Neural cell (in vitro differentiated cells): ENCODE measurements at regions not wholly inside any gene's neighbourhood (a gene's known extent, or its start where the extent isn't known, plus 50 kb on each side); places are given as distances from the start of the nearest gene placed in this dataset.

Source experiments
- H2AFZ ChIP-seq: fragments of 200-600, 300-800 bp; sonication (generic), shearing (Covaris generic); 2 replicates; pipeline ENCODE4 v1.6.0; 2014; ENCODE audit warnings: low read depth, mild to moderate bottlenecking, antibody characterized with exemption, low read length, moderate library complexity
- H3F3A ChIP-seq: fragments of 200-600 bp; shearing (Covaris generic); 2 replicates; pipeline ENCODE4 v1.6.1; 2016; ENCODE audit warnings: mild to moderate bottlenecking, moderate library complexity, mixed read lengths, antibody characterized with exemption, low read length; ENCODE audit not compliant: insufficient read depth, poor library complexity, severe bottlenecking
- H3K27ac ChIP-seq: fragments of 200-600, 300-800 bp; sonication (generic), shearing (Covaris generic); 2 replicates; pipeline ENCODE4 v1.5.1; 2014; ENCODE audit warnings: mild to moderate bottlenecking, low read length, moderate library complexity
- H3K27me3 ChIP-seq: fragments of 300-800, 200-600 bp; sonication (generic), shearing (Covaris generic); 2 replicates; pipeline ENCODE4 v1.6.0; 2014; ENCODE audit warnings: mild to moderate bottlenecking, low read depth, low read length, moderate library complexity; ENCODE audit not compliant: insufficient read depth
- H3K36me3 ChIP-seq: fragments of 300-800, 200-600 bp; sonication (generic), shearing (Covaris generic); 2 replicates; pipeline ENCODE4 v1.5.1; 2014; ENCODE audit warnings: mild to moderate bottlenecking, antibody characterized with exemption, low read length, moderate library complexity; ENCODE audit not compliant: insufficient read depth
- H3K4me2 ChIP-seq: fragments of 300-800, 200-600 bp; sonication (generic), shearing (Covaris generic); 2 replicates; pipeline ENCODE4 v1.6.0; 2014; ENCODE audit warnings: mild to moderate bottlenecking, low read length
- H3K4me3 ChIP-seq: fragments of 300-800, 200-600 bp; sonication (generic), shearing (Covaris generic); 2 replicates; pipeline ENCODE4 v1.5.1; 2014; ENCODE audit warnings: mild to moderate bottlenecking, low read length, moderate library complexity
- H3K79me2 ChIP-seq: fragments of 200-600 bp; shearing (Covaris generic); replicated peaks from 2 replicates; pipeline ENCODE4 v1.6.0; 2014; ENCODE audit warnings: mild to moderate bottlenecking, low read length, moderate library complexity; ENCODE audit not compliant: insufficient read depth
- H3K9ac ChIP-seq: fragments of 300-800, 200-600 bp; sonication (generic), shearing (Covaris generic); 2 replicates; pipeline ENCODE4 v1.6.1; 2016; ENCODE audit warnings: mild to moderate bottlenecking, low read length, mixed read lengths
- H3K9me2 ChIP-seq: fragments of 200-600 bp; shearing (Covaris generic); 2 replicates; pipeline ENCODE4 v1.6.1; 2016; ENCODE audit warnings: mild to moderate bottlenecking, low read length, mixed read lengths; ENCODE audit not compliant: insufficient read depth
- H3K9me3 ChIP-seq: fragments of 200-600, 300-800 bp; sonication (generic), shearing (Covaris generic); 2 replicates; pipeline ENCODE4 v1.6.1; 2016; ENCODE audit warnings: mild to moderate bottlenecking, mixed run types, low read length, moderate library complexity, mixed read lengths
- H4K20me1 ChIP-seq: fragments of 200-600 bp; shearing (Covaris generic); 2 replicates; pipeline ENCODE4 v1.6.1; 2016; ENCODE audit warnings: mild to moderate bottlenecking, mixed run types; ENCODE audit not compliant: insufficient read depth
- CTCF ChIP-seq: fragments of 450-650 bp; IDR thresholded peaks from 2 replicates; pipeline ENCODE4 v1.5.1; 2014; ENCODE audit warnings: antibody characterized with exemption, mild to moderate bottlenecking, moderate library complexity; ENCODE audit not compliant: poor library complexity, severe bottlenecking
- EP300 ChIP-seq: fragments of 450-650 bp; conservative IDR thresholded peaks from 2 replicates; pipeline ENCODE4 v1.6.1; 2014; ENCODE audit warnings: antibody characterized with exemption, mild to moderate bottlenecking, moderate library complexity; ENCODE audit not compliant: poor library complexity, severe bottlenecking
- EZH2 ChIP-seq: fragments of 200-600, 300-800 bp; shearing (Covaris generic), sonication (generic); IDR thresholded peaks from 2 replicates; pipeline ENCODE4 v1.6.1; 2014; ENCODE audit warnings: antibody characterized with exemption, low read length, borderline replicate concordance, mild to moderate bottlenecking; ENCODE audit not compliant: insufficient read depth, poor library complexity, severe bottlenecking
- MXI1 ChIP-seq: fragments of 450-650 bp; conservative IDR thresholded peaks from 2 replicates; pipeline ENCODE4 v1.6.1; 2014; ENCODE audit warnings: antibody characterized with exemption, mild to moderate bottlenecking; ENCODE audit not compliant: poor library complexity, severe bottlenecking
- POLR2AphosphoS5 ChIP-seq: IDR thresholded peaks from 2 replicates; pipeline ENCODE4 v1.6.1; 2012
- RAD21 ChIP-seq: fragments of 450-650 bp; conservative IDR thresholded peaks from 2 replicates; pipeline ENCODE4 v1.6.1; 2014; ENCODE audit warnings: antibody characterized with exemption, mild to moderate bottlenecking, moderate library complexity
- REST ChIP-seq: IDR thresholded peaks from 2 replicates; pipeline ENCODE4 v1.6.1; 2012; ENCODE audit warnings: borderline replicate concordance
- SMC3 ChIP-seq: fragments of 450-650 bp; conservative IDR thresholded peaks from 2 replicates; pipeline ENCODE4 v1.6.1; 2014; ENCODE audit warnings: antibody characterized with exemption, mild to moderate bottlenecking, moderate library complexity; ENCODE audit not compliant: poor library complexity
- TAF1 ChIP-seq: IDR thresholded peaks from 2 replicates; pipeline ENCODE4 v1.6.1; 2012; ENCODE audit warnings: low read depth

GRCh38 chr3:22555753-22556435 lies 647.2 kb upstream of the UBE2E2 start:
- H3K4me3 ChIP-seq: no peak overlapping the region
- TF ChIP-seq REST (no peak), EP300 (no peak), RAD21 (no peak), TAF1 (no peak), POLR2AphosphoS5 (no peak), EZH2 (no peak), SMC3 (no peak), MXI1 (no peak), CTCF (no peak)
- H3K9me2 ChIP-seq: no peaks in the 10 kb centered on the region
- no peaks in the 10 kb centered on the region for H3K9me3 ChIP-seq
- H4K20me1 ChIP-seq: no peaks in the 10 kb centered on the region
- H3K79me2 ChIP-seq: no peaks in the 10 kb centered on the region
- no peak overlapping the region for H3K27ac ChIP-seq
- H3F3A ChIP-seq: no peaks in the 10 kb centered on the region
- H3K36me3 ChIP-seq: no peaks in the 10 kb centered on the region
- no peak overlapping the region for H2AFZ ChIP-seq
- no peaks in the 10 kb centered on the region for H3K27me3 ChIP-seq
- H3K9ac ChIP-seq: no peak overlapping the region
- H3K4me2 ChIP-seq: no peak overlapping the region

GRCh38 chr3:22565393-22565792 lies 637.7 kb upstream of the UBE2E2 start:
- no peaks in the 10 kb centered on the region for H3K79me2 ChIP-seq
- no peak overlapping the region for H2AFZ ChIP-seq
- TF ChIP-seq RAD21: no peak
- no peak for TF ChIP-seq CTCF
- no peak for TF ChIP-seq POLR2AphosphoS5
- no peak for TF ChIP-seq SMC3
- no peak for TF ChIP-seq MXI1
- no peak for TF ChIP-seq EP300
- no peak for TF ChIP-seq REST
- no peak for TF ChIP-seq EZH2
- no peak for TF ChIP-seq TAF1
- no peak overlapping the region for H3K27ac ChIP-seq
- H3K36me3 ChIP-seq: no peaks in the 10 kb centered on the region
- H4K20me1 ChIP-seq: no peaks in the 10 kb centered on the region
- H3K9me3 ChIP-seq: no peaks in the 10 kb centered on the region
- no peak overlapping the region for H3K4me2 ChIP-seq
- no peaks in the 10 kb centered on the region for H3K9me2 ChIP-seq
- no peak overlapping the region for H3K4me3 ChIP-seq
- H3K27me3 ChIP-seq: no peaks in the 10 kb centered on the region
- no peak overlapping the region for H3K9ac ChIP-seq
- no peaks in the 10 kb centered on the region for H3F3A ChIP-seq
